A549 (cell line): ENCODE measurements at regions not wholly inside any gene's neighbourhood (a gene's known extent, or its start where the extent isn't known, plus 50 kb on each side); places are given as distances from the start of the nearest gene placed in this dataset.

ENCODE experiments used
- ATAC-seq, 2 experiments: fragments of 200-7000 bp in 1 of 2; fragments of >200 bp in 1 of 2; cut with Nextera tagmentation in 1 of 2; cut with Tn5 transposase in 1 of 2; 3 replicates each; pipeline versions ENCODE4 v1.8.0 to v1.9.1; 2018 to 2020; ENCODE audit warnings: mild to moderate bottlenecking in 1 of 2, moderate library complexity in 1 of 2
- CTCF ChIA-PET: fragments of 300-600 bp; sonication (Branson Sonifier 250); formaldehyde crosslinking; extraction: SDS; loops from one replicate; lab custom pipeline; 2021; ENCODE audit warnings: antibody characterized with exemption, inconsistent platforms; lab: Yijun Ruan, JAX
- POLR2A ChIA-PET: fragments of 350-600 bp; formaldehyde crosslinking; extraction: SDS; loops from one replicate; lab custom pipeline; 2021; ENCODE audit warnings: antibody characterized with exemption, inconsistent platforms; lab: Yijun Ruan, JAX
- DNase-seq, 2 experiments: peaks; one replicate each; pipeline versions ENCODE4 v3.0.0 to v3.0.0-alpha.2; 2011 to 2016; ENCODE audit warnings: low read depth in 1 of 2, low spot score in 1 of 2
- FAIRE-seq: peaks from 2 replicates; lab custom pipeline; 2011; peaks lifted over from hg19 to GRCh38; lab: Jason Lieb, UNC
- H3K27ac ChIP-seq, 2 experiments: fragments of >200 bp; sonication (Bioruptor Twin); formaldehyde crosslinking; 3 replicates each; pipeline ENCODE4 v1.5.1; 2016 to 2017
- H3K4me1 ChIP-seq: fragments of >200 bp; sonication (Bioruptor Twin); formaldehyde crosslinking; 3 replicates; pipeline ENCODE4 v1.6.1; 2016
- H3K4me2 ChIP-seq: fragments of >200 bp; sonication (Bioruptor Twin); formaldehyde crosslinking; 3 replicates; pipeline ENCODE4 v1.6.1; 2016
- H3K4me3 ChIP-seq: fragments of >200 bp; sonication (Bioruptor Twin); formaldehyde crosslinking; 3 replicates; pipeline ENCODE4 v1.5.1; 2016
- H3K9me3 ChIP-seq: fragments of >200 bp; sonication (Bioruptor Twin); formaldehyde crosslinking; 3 replicates; pipeline ENCODE4 v1.6.1; 2016
- CEBPB ChIP-seq, 2 experiments: fragments of >200 bp in 1 of 2; sonication (Bioruptor Twin) in 1 of 2; formaldehyde crosslinking in 1 of 2; IDR thresholded peaks; 2 replicates each; pipeline ENCODE4 v1.6.1; 2012 to 2016
- CHD2 ChIP-seq: fragments of 150-350 bp; IDR thresholded peaks from 2 replicates; pipeline ENCODE4 v1.6.1; 2014; ENCODE audit warnings: low read length; ENCODE audit not compliant: partially characterized antibody
- HEYL ChIP-seq: fragments of 250-450 bp; sonication (Bioruptor Pico); IDR thresholded peaks from 2 replicates; pipeline ENCODE4 v1.8.0; 2021; ENCODE audit warnings: mild to moderate bottlenecking, moderate library complexity
- HOXB13 ChIP-seq: fragments of 250-450 bp; sonication (Bioruptor Pico); IDR thresholded peaks from 2 replicates; pipeline ENCODE4 v1.5.0; 2020; ENCODE audit warnings: low read depth, mild to moderate bottlenecking, moderate library complexity
- JUN ChIP-seq, 2 experiments: fragments of >200 bp; sonication (Bioruptor Twin); formaldehyde crosslinking; IDR thresholded peaks; 2 replicates in 1 of 2; 3 replicates in 1 of 2; pipeline ENCODE4 v1.6.1; 2016 to 2017
- JUNB ChIP-seq: fragments of >200 bp; sonication (Bioruptor Twin); formaldehyde crosslinking; IDR thresholded peaks from 2 replicates; pipeline ENCODE4 v1.6.1; 2016
- KDM1A ChIP-seq: fragments of 200-600 bp; sonication (generic); IDR thresholded peaks from 2 replicates; pipeline ENCODE4 v1.6.1; 2016; ENCODE audit warnings: low read depth, mild to moderate bottlenecking
- KDM5A ChIP-seq: fragments of 200-600 bp; sonication (generic); IDR thresholded peaks from 2 replicates; pipeline ENCODE4 v1.6.1; 2016; ENCODE audit warnings: antibody characterized with exemption, mild to moderate bottlenecking
- NFE2L2 ChIP-seq: fragments of 150-350 bp; conservative IDR thresholded peaks from 2 replicates; pipeline ENCODE4 v1.6.1; 2014; ENCODE audit warnings: low read length
- NPAS2 ChIP-seq: fragments of 250-450 bp; sonication (Bioruptor Pico); IDR thresholded peaks from 2 replicates; pipeline ENCODE4 v1.8.0; 2022; ENCODE audit warnings: mild to moderate bottlenecking, moderate library complexity, borderline replicate concordance
- NR3C1 ChIP-seq: fragments of >200 bp; sonication (Bioruptor Twin); formaldehyde crosslinking; IDR thresholded peaks from 3 replicates; pipeline ENCODE4 v1.6.1; 2017
- PHF8 ChIP-seq: fragments of 200-600 bp; sonication (generic); IDR thresholded peaks from 2 replicates; pipeline ENCODE4 v1.6.1; 2016; ENCODE audit warnings: low read depth, mild to moderate bottlenecking, antibody characterized with exemption, moderate library complexity, borderline replicate concordance
- POLR2AphosphoS2 ChIP-seq: conservative IDR thresholded peaks from 2 replicates; pipeline ENCODE4 v1.6.1; 2012; ENCODE audit warnings: low read length, improper control_type of control experiment, inconsistent platforms
- RAD21 ChIP-seq, 2 experiments: fragments of >200 bp in 1 of 2; sonication (Bioruptor Twin) in 1 of 2; formaldehyde crosslinking in 1 of 2; IDR thresholded peaks in 1 of 2; conservative IDR thresholded peaks in 1 of 2; 2 replicates in 1 of 2; 3 replicates in 1 of 2; pipeline ENCODE4 v1.6.1; 2012 to 2018; ENCODE audit warnings: inconsistent platforms in 1 of 2
- RARB ChIP-seq: fragments of 250-450 bp; sonication (Bioruptor Pico); IDR thresholded peaks from 2 replicates; pipeline ENCODE4 v1.8.0; 2021; ENCODE audit warnings: mild to moderate bottlenecking, moderate library complexity
- RCOR1 ChIP-seq: fragments of 150-350 bp; IDR thresholded peaks from 2 replicates; pipeline ENCODE4 v1.6.1; 2014; ENCODE audit warnings: antibody characterized with exemption, low read length, low read depth
- RFX5 ChIP-seq: fragments of 450-650 bp; IDR thresholded peaks from 2 replicates; pipeline ENCODE4 v1.7.1; 2014; ENCODE audit warnings: antibody characterized with exemption, mild to moderate bottlenecking, moderate library complexity
- RNF2 ChIP-seq: fragments of 200-600 bp; sonication (generic); IDR thresholded peaks from 2 replicates; pipeline ENCODE4 v1.6.1; 2016; ENCODE audit warnings: low read depth, mild to moderate bottlenecking, antibody characterized with exemption, moderate library complexity, borderline replicate concordance
- SMC3 ChIP-seq: fragments of >200 bp; sonication (Bioruptor Twin); formaldehyde crosslinking; IDR thresholded peaks from 3 replicates; pipeline ENCODE4 v1.6.1; 2018; ENCODE audit warnings: inconsistent platforms
- ZSCAN20 ChIP-seq: fragments of 250-450 bp; sonication (Bioruptor Pico); IDR thresholded peaks from 2 replicates; pipeline ENCODE4 v1.8.0; 2022; ENCODE audit warnings: mild to moderate bottlenecking, moderate library complexity
- WGBS: methylation state at CpG from one replicate; pipeline ENCODE4 v1.1.6; 2017; ENCODE audit errors: missing lambda C conversion rate; 5-methylcytosine and 5-hydroxymethylcytosine counted together
- TF ChIP-seq, protein P1 (sequence below): IDR thresholded peaks from 2 replicates; pipeline ENCODE4 v1.6.1; 2012; ENCODE audit warnings: low read depth, borderline replicate concordance
- TF ChIP-seq, protein P2 (sequence below): fragments of >200 bp; sonication (Bioruptor Twin); formaldehyde crosslinking; IDR thresholded peaks from 3 replicates; pipeline ENCODE4 v1.5.1; 2016
- TF ChIP-seq, protein P3 (sequence below): fragments of 450-650 bp; IDR thresholded peaks from 2 replicates; pipeline ENCODE4 v1.6.1; 2014; ENCODE audit warnings: antibody characterized with exemption
- TF ChIP-seq, protein P4 (sequence below): fragments of 150-350 bp; IDR thresholded peaks from 2 replicates; pipeline ENCODE4 v1.6.1; 2014; ENCODE audit warnings: low read depth, mild to moderate bottlenecking, low read length
- TF ChIP-seq, protein P5 (sequence below): fragments of 250-450 bp; sonication (Bioruptor Pico); IDR thresholded peaks from 2 replicates; pipeline ENCODE4 v1.5.0; 2021; ENCODE audit warnings: mild to moderate bottlenecking, moderate library complexity, borderline replicate concordance
- TF ChIP-seq, protein P6 (sequence below): IDR thresholded peaks from 2 replicates; pipeline ENCODE4 v1.6.1; 2012

DNA sequence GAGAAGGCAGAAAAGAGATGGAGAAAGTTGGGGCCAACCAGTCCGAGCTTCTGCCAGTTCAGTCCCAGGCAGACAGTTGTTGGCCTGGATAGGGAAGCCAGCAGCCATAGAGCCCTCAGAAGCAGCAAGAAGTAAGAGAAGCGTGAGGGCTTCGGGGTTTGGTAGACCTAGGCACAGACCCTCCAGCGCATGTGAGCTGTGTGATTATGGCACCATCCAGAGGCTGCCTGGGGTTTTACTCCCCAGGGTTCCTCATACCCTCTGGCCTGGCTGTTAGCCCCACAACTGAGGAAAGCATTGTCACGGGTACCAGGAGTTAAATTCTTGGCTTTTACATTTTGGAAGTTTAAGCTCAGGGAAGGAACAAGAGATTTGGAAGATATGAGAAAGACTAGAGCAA is 93.7 kb upstream of the RAB6C start:
- peak in 1 of 2 experiments; percentile 66; a peak in 3 of 6 replicates for ATAC-seq
- TF ChIP-seq CHD2 (no peak), RAD21 (conservative IDR thresholded peaks at IDR 0.05 in 1 of 2, IDR thresholded peaks at IDR 0.05 in 1 of 2) (no peak), NPAS2 (CRISPR knock-in tag) (no peak), PHF8 (no peak), SMC3 (no peak), CEBPB (IDR thresholded peaks at IDR 0.05) (no peak), JUN (IDR thresholded peaks at IDR 0.05) (no peak), KDM1A (no peak), RFX5 (no peak), HEYL (no peak), RNF2 (no peak), JUNB (no peak), KDM5A (no peak)
- TF ChIP-seq, protein P1, sequence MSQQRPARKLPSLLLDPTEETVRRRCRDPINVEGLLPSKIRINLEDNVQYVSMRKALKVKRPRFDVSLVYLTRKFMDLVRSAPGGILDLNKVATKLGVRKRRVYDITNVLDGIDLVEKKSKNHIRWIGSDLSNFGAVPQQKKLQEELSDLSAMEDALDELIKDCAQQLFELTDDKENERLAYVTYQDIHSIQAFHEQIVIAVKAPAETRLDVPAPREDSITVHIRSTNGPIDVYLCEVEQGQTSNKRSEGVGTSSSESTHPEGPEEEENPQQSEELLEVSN: no peak
- TF ChIP-seq, protein P2, sequence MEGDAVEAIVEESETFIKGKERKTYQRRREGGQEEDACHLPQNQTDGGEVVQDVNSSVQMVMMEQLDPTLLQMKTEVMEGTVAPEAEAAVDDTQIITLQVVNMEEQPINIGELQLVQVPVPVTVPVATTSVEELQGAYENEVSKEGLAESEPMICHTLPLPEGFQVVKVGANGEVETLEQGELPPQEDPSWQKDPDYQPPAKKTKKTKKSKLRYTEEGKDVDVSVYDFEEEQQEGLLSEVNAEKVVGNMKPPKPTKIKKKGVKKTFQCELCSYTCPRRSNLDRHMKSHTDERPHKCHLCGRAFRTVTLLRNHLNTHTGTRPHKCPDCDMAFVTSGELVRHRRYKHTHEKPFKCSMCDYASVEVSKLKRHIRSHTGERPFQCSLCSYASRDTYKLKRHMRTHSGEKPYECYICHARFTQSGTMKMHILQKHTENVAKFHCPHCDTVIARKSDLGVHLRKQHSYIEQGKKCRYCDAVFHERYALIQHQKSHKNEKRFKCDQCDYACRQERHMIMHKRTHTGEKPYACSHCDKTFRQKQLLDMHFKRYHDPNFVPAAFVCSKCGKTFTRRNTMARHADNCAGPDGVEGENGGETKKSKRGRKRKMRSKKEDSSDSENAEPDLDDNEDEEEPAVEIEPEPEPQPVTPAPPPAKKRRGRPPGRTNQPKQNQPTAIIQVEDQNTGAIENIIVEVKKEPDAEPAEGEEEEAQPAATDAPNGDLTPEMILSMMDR: no peak
- TF ChIP-seq, protein P3, sequence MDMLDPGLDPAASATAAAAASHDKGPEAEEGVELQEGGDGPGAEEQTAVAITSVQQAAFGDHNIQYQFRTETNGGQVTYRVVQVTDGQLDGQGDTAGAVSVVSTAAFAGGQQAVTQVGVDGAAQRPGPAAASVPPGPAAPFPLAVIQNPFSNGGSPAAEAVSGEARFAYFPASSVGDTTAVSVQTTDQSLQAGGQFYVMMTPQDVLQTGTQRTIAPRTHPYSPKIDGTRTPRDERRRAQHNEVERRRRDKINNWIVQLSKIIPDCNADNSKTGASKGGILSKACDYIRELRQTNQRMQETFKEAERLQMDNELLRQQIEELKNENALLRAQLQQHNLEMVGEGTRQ: no peak
- TF ChIP-seq, protein P4, sequence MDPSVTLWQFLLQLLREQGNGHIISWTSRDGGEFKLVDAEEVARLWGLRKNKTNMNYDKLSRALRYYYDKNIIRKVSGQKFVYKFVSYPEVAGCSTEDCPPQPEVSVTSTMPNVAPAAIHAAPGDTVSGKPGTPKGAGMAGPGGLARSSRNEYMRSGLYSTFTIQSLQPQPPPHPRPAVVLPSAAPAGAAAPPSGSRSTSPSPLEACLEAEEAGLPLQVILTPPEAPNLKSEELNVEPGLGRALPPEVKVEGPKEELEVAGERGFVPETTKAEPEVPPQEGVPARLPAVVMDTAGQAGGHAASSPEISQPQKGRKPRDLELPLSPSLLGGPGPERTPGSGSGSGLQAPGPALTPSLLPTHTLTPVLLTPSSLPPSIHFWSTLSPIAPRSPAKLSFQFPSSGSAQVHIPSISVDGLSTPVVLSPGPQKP: no peak
- TF ChIP-seq, all 56 proteins: peak for 0
- FAIRE-seq (no peak), DNase-seq (no peak)
- Histone ChIP-seq H3K4me1 (no peaks in the 10 kb centered on the region), H3K27ac (no peak overlapping the region), H3K9me3 (no peaks in the 10 kb centered on the region), H3K4me3 (no peak overlapping the region), H3K4me2 (no peak overlapping the region)
- POLR2A ChIA-PET: no interaction called here
- CTCF ChIA-PET: no interaction called here
- 2% methylated on average over 5 of the region's 5 CpGs for WGBS

DNA sequence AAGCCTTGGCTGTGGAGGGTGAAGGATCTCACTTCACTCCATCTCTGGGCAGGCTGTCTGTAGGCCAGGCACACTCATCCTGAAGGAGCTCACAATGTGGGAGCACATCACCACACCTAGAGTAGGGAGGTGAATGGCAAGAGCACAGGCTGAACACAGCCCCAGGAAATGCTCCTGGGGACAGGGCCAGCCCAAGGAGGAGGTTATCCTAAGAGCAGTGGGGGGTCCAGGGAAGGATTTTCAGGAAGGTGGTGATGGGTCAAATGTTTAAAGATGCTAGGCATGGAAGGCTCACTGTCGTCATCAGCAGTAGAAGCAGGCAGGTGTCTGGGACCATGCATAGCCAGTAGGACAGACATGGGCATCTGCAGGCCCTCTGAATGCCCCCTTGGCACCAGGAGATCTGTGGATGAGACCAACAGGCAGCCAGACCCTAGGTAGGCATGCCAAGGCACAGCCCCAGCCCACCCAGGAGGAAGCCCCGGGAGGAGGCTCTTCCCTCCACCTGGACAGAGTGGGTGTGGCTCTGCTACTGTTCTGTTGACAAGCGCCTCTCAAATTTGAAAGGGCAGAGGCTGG is 91.7 kb upstream of the RAB6C start:
- DNase-seq (no peak), FAIRE-seq (no peak), ATAC-seq (no peak)
- Histone ChIP-seq H3K4me2 (no peak overlapping the region), H3K9me3 (no peaks in the 10 kb centered on the region), H3K4me3 (no peak overlapping the region), H3K27ac (no peak overlapping the region), H3K4me1 (no peaks in the 10 kb centered on the region)
- ChIA-PET POLR2A (no interaction called here), CTCF (interaction anchor here (0.7 kb wide), 1 partner anchor 21 kb away, joined by 3 read pairs; no protein-coding TSS in a partner anchor)
- WGBS: 4% methylated on average over 2 of the region's 3 CpGs
- TF ChIP-seq RNF2 (no peak), NPAS2 (CRISPR knock-in tag) (no peak), RCOR1 (no peak), ZSCAN20 (CRISPR knock-in tag) (no peak), NR3C1 (no peak), JUNB (no peak), POLR2AphosphoS2 (no peak), NFE2L2 (no peak), HOXB13 (CRISPR knock-in tag) (no peak), RARB (CRISPR knock-in tag) (no peak)
- TF ChIP-seq, protein P5, sequence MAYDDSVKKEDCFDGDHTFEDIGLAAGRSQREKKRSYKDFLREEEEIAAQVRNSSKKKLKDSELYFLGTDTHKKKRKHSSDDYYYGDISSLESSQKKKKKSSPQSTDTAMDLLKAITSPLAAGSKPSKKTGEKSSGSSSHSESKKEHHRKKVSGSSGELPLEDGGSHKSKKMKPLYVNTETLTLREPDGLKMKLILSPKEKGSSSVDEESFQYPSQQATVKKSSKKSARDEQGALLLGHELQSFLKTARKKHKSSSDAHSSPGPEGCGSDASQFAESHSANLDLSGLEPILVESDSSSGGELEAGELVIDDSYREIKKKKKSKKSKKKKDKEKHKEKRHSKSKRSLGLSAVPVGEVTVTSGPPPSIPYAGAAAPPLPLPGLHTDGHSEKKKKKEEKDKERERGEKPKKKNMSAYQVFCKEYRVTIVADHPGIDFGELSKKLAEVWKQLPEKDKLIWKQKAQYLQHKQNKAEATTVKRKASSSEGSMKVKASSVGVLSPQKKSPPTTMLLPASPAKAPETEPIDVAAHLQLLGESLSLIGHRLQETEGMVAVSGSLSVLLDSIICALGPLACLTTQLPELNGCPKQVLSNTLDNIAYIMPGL (CRISPR knock-in tag): no peak
- TF ChIP-seq, protein P6, sequence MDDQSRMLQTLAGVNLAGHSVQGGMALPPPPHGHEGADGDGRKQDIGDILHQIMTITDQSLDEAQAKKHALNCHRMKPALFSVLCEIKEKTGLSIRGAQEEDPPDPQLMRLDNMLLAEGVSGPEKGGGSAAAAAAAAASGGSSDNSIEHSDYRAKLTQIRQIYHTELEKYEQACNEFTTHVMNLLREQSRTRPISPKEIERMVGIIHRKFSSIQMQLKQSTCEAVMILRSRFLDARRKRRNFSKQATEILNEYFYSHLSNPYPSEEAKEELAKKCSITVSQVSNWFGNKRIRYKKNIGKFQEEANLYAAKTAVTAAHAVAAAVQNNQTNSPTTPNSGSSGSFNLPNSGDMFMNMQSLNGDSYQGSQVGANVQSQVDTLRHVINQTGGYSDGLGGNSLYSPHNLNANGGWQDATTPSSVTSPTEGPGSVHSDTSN: no peak
